Upper lobe of left lung (tissue), 6 donors: ENCODE measurements at regions not wholly inside any gene's neighbourhood (a gene's known extent, or its start where the extent isn't known, plus 50 kb on each side); places are given as distances from the start of the nearest gene placed in this dataset.

Experiments
- ATAC-seq, 2 donors: fragments of 200-7000 bp; cut with Tn5 transposase; one replicate each; pipeline ENCODE4 v1.9.1; 2022; ENCODE audit warnings: mild to moderate bottlenecking in 2 of 2, moderate library complexity in 2 of 2; ENCODE audit not compliant: low FRiP score in 2 of 2
- DNase-seq, 2 donors: peaks; one replicate each; pipeline ENCODE4 v3.0.0-alpha.2; 2019 to 2020
- H3K27ac ChIP-seq, 4 donors: fragments of 200-600 bp; sonication (generic); one replicate each; pipeline ENCODE4 v1.5.1; 2016 to 2019
- H3K27me3 ChIP-seq, 4 donors: fragments of 200-600 bp; sonication (generic); one replicate each; pipeline ENCODE4 v1.5.1; 2017 to 2019
- H3K36me3 ChIP-seq, 4 donors: fragments of 200-600 bp; sonication (generic); one replicate each; pipeline ENCODE4 v1.5.1; 2016 to 2019
- H3K4me1 ChIP-seq, 4 donors: fragments of 200-600 bp; sonication (generic); one replicate each; pipeline ENCODE4 v1.5.1; 2018 to 2019
- H3K4me3 ChIP-seq, 4 donors: fragments of 200-600 bp; sonication (generic); one replicate each; pipeline ENCODE4 v1.5.1; 2017 to 2019; ENCODE audit warnings: mild to moderate bottlenecking in 2 of 4, moderate library complexity in 1 of 4
- H3K9me3 ChIP-seq, 4 donors: fragments of 200-600 bp; sonication (generic); one replicate each; pipeline ENCODE4 v1.5.1; 2018 to 2019
- CTCF ChIP-seq, 6 experiments: fragments of 450-650 bp in 4 of 6; fragments of 200-600 bp in 2 of 6; sonication (generic) in 2 of 6; IDR thresholded peaks; one replicate each; pipeline ENCODE4 v1.5.1; 2016 to 2019; ENCODE audit warnings: antibody characterized with exemption in 6 of 6
- EP300 ChIP-seq, 4 donors: sonication (generic); formaldehyde crosslinking; IDR thresholded peaks; one replicate each; pipeline ENCODE4 v1.5.1; 2017; ENCODE audit warnings: antibody characterized with exemption in 4 of 4, control low read depth in 2 of 4
- POLR2A ChIP-seq, 4 donors: fragments of 450-650 bp; IDR thresholded peaks; one replicate each; pipeline ENCODE4 v1.5.1; 2016 to 2017; ENCODE audit warnings: antibody characterized with exemption in 4 of 4, mild to moderate bottlenecking in 2 of 4
- POLR2AphosphoS5 ChIP-seq, 2 donors: sonication (generic); formaldehyde crosslinking; IDR thresholded peaks; one replicate each; pipeline ENCODE4 v1.5.1; 2017; ENCODE audit warnings: antibody characterized with exemption in 2 of 2
- WGBS, 2 donors: methylation state at CpG; one replicate each; pipeline ENCODE4 v1.1.5; 2017 to 2018; 5-methylcytosine and 5-hydroxymethylcytosine counted together
- donor health status: DM: no; HTN: no; CAD: no; lungs with moderate emphysema.
- donor health status: DM: no; HTN: yes; CAD: no; lungs with severe emphysema.

GRCh38 chr5:174384509-174384947, 339.0 kb downstream of the NSG2 start:
- ATAC-seq (no peak), DNase-seq (no peak)
- WGBS, 2 donors = 67 to 68% methylated on average over 15 to 17 of the region's 17 CpGs
- H3K27ac ChIP-seq = no peak overlapping the region
- H3K9me3 ChIP-seq = no peaks in the 10 kb centered on the region
- H3K4me1 ChIP-seq = no peaks in the 10 kb centered on the region
- TF ChIP-seq POLR2AphosphoS5 (IDR thresholded peaks at IDR 0.05) (no peak), EP300 (IDR thresholded peaks at IDR 0.05) (no peak), POLR2A (IDR thresholded peaks at IDR 0.05) (no peak), CTCF (IDR thresholded peaks at IDR 0.05) (no peak)
- no peaks in the 10 kb centered on the region for H3K36me3 ChIP-seq
- no peak overlapping the region for H3K4me3 ChIP-seq
- H3K27me3 ChIP-seq = no peaks in the 10 kb centered on the region

GRCh38 chr5:174386306-174386705, 338.1 kb upstream of the MSX2 start:
- no peaks in the 10 kb centered on the region for H3K27me3 ChIP-seq
- ATAC-seq = peak in 1 of 2 donors; percentile 78
- no peaks in the 10 kb centered on the region for H3K4me1 ChIP-seq
- no peak overlapping the region for H3K27ac ChIP-seq
- H3K9me3 ChIP-seq = no peaks in the 10 kb centered on the region
- TF ChIP-seq POLR2AphosphoS5 (IDR thresholded peaks at IDR 0.05) (no peak), EP300 (IDR thresholded peaks at IDR 0.05) (no peak), CTCF (IDR thresholded peaks at IDR 0.05) (no peak), POLR2A (IDR thresholded peaks at IDR 0.05) (no peak)
- DNase-seq = no peak
- WGBS, 2 donors = 86 to 90% methylated on average over 3 of the region's 3 CpGs
- no peak overlapping the region for H3K4me3 ChIP-seq
- H3K36me3 ChIP-seq = no peaks in the 10 kb centered on the region

GRCh38 chr5:174386846-174387245, 337.5 kb upstream of the MSX2 start:
- no peak overlapping the region for H3K4me3 ChIP-seq
- no peaks in the 10 kb centered on the region for H3K9me3 ChIP-seq
- no peaks in the 10 kb centered on the region for H3K27me3 ChIP-seq
- no peaks in the 10 kb centered on the region for H3K36me3 ChIP-seq
- no peak overlapping the region for H3K27ac ChIP-seq
- ATAC-seq (no peak), DNase-seq (no peak)
- H3K4me1 ChIP-seq = no peaks in the 10 kb centered on the region
- TF ChIP-seq POLR2A (IDR thresholded peaks at IDR 0.05) = no peak
- TF ChIP-seq POLR2AphosphoS5 (IDR thresholded peaks at IDR 0.05) = no peak
- no peak for TF ChIP-seq EP300 (IDR thresholded peaks at IDR 0.05)
- no peak for TF ChIP-seq CTCF (IDR thresholded peaks at IDR 0.05)
- WGBS, 2 donors = 50 to 68% methylated on average over 2 of the region's 2 CpGs

GRCh38 chr5:174387448-174387847, 336.9 kb upstream of the MSX2 start:
- no peak for TF ChIP-seq EP300 (IDR thresholded peaks at IDR 0.05)
- TF ChIP-seq POLR2A (IDR thresholded peaks at IDR 0.05) = no peak
- TF ChIP-seq POLR2AphosphoS5 (IDR thresholded peaks at IDR 0.05) = no peak
- DNase-seq = no peak

GRCh38 chr5:174392892-174393291, 331.5 kb upstream of the MSX2 start:
- ATAC-seq (no peak), DNase-seq (no peak)
- TF ChIP-seq POLR2AphosphoS5 (IDR thresholded peaks at IDR 0.05) = no peak
- no peak for TF ChIP-seq POLR2A (IDR thresholded peaks at IDR 0.05)
- no peak for TF ChIP-seq CTCF (IDR thresholded peaks at IDR 0.05)
- H3K4me3 ChIP-seq = no peak overlapping the region
- no peaks in the 10 kb centered on the region for H3K27me3 ChIP-seq
- H3K4me1 ChIP-seq = no peaks in the 10 kb centered on the region
- no peak overlapping the region for H3K27ac ChIP-seq
- 85 to 88% methylated on average over 6 of the region's 6 CpGs for WGBS, 2 donors
- no peaks in the 10 kb centered on the region for H3K9me3 ChIP-seq
- no peaks in the 10 kb centered on the region for H3K36me3 ChIP-seq

More at GRCh38 chr5:174387448-174387847, 336.9 kb upstream of the MSX2 start:
- Histone ChIP-seq H3K4me1 (no peaks in the 10 kb centered on the region), H3K4me3 (no peak overlapping the region), H3K27ac (no peak overlapping the region), H3K36me3 (no peaks in the 10 kb centered on the region), H3K27me3 (no peaks in the 10 kb centered on the region), H3K9me3 (no peaks in the 10 kb centered on the region)
- no peak for ATAC-seq
- WGBS, 2 donors = 83 to 91% methylated on average over 1 of the region's 1 CpG
